ENCODE measurements at regions not wholly inside any gene's neighbourhood (a gene's known extent, or its start where the extent isn't known, plus 50 kb on each side); places are given as distances from the start of the nearest gene placed in this dataset.

DNA sequence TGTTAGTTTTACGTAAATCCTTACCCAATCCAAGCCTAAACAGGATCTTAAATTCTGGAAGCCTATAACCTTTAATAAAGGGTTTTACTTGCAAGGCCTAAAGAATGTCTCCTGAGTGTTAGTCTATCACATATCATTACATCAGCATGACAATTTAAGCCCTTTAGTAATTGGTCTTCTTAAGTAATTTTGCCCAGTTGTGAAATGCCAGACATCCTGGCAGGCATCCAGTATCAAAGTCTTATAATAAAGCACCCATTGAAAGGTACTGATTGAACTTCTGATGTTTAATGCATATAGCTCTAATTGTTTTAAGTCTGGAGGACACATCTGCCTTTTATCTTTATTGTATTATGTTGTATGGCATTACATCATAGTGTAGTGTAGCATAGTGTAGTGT is 1078.9 kb downstream of the SLITRK1 start:
- TF ChIP-seq, protein P1, sequence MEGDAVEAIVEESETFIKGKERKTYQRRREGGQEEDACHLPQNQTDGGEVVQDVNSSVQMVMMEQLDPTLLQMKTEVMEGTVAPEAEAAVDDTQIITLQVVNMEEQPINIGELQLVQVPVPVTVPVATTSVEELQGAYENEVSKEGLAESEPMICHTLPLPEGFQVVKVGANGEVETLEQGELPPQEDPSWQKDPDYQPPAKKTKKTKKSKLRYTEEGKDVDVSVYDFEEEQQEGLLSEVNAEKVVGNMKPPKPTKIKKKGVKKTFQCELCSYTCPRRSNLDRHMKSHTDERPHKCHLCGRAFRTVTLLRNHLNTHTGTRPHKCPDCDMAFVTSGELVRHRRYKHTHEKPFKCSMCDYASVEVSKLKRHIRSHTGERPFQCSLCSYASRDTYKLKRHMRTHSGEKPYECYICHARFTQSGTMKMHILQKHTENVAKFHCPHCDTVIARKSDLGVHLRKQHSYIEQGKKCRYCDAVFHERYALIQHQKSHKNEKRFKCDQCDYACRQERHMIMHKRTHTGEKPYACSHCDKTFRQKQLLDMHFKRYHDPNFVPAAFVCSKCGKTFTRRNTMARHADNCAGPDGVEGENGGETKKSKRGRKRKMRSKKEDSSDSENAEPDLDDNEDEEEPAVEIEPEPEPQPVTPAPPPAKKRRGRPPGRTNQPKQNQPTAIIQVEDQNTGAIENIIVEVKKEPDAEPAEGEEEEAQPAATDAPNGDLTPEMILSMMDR (IDR thresholded peaks at IDR 0.05), result no peak
- no peak for TF ChIP-seq POLR2A (IDR thresholded peaks at IDR 0.05)
